HG03571 (cell line): ENCODE measurements at regions not wholly inside any gene's neighbourhood (a gene's known extent, or its start where the extent isn't known, plus 50 kb on each side); places are given as distances from the start of the nearest gene placed in this dataset.
"Not testable (repeated sequence)": the region's sequence is repeated elsewhere in the genome, so short reads cannot be mapped to it uniquely, and the experiment has no call there.

ENCODE experiments used
- ATAC-seq: cut with Tn5 transposase; IDR thresholded peaks from one replicate; pipeline ENCODE4 v1.9.1; 2021; ENCODE audit not compliant: unreplicated experiment

GRCh38 chr9:11141357-11141756 is 528.6 kb upstream of the PTPRD start:
- ATAC-seq = no peak

- ATAC-seq = no peak
These were observed 530.4 kb upstream of the PTPRD start for GRCh38 chr9:11142965-11143738.

- no peak for ATAC-seq
These were observed 531.9 kb upstream of the PTPRD start for GRCh38 chr9:11144746-11145145.

GRCh38 chr9:11148189-11148588 is 535.4 kb upstream of the PTPRD start:
- no peak for ATAC-seq

- no peak for ATAC-seq
These were observed 536.3 kb upstream of the PTPRD start for GRCh38 chr9:11149065-11149464.

GRCh38 chr9:11158063-11158462 is 545.3 kb upstream of the PTPRD start:
- ATAC-seq = no peak

GRCh38 chr9:11158676-11159075 is 545.9 kb upstream of the PTPRD start:
- ATAC-seq = no peak

GRCh38 chr9:11159318-11159862 is 546.6 kb upstream of the PTPRD start:
- ATAC-seq = no peak

- no peak for ATAC-seq
These were observed 551.0 kb upstream of the PTPRD start for GRCh38 chr9:11163843-11164242.

- ATAC-seq = no peak
These were observed 569.2 kb upstream of the PTPRD start for GRCh38 chr9:11182001-11182400.

- ATAC-seq = no peak
These were observed 577.9 kb upstream of the PTPRD start for GRCh38 chr9:11190719-11191118.

GRCh38 chr9:11192993-11193392 is 580.2 kb upstream of the PTPRD start:
- ATAC-seq = no peak

- ATAC-seq = no peak
These were observed 581.4 kb upstream of the PTPRD start for GRCh38 chr9:11194246-11194645.

- not testable (repeated sequence) for ATAC-seq
These were observed 584.1 kb upstream of the PTPRD start for GRCh38 chr9:11196840-11197365.

- no peak for ATAC-seq
These were observed 586.5 kb upstream of the PTPRD start for GRCh38 chr9:11199335-11199734.

GRCh38 chr9:11204521-11204920 is 591.7 kb upstream of the PTPRD start:
- ATAC-seq = no peak

- ATAC-seq = no peak
These were observed 594.1 kb upstream of the PTPRD start for GRCh38 chr9:11206925-11207324.

- ATAC-seq = no peak
These were observed 620.9 kb upstream of the PTPRD start for GRCh38 chr9:11233696-11234095.

GRCh38 chr9:11235061-11235460 is 622.3 kb upstream of the PTPRD start:
- no peak for ATAC-seq

GRCh38 chr9:11241779-11242178 is 629.0 kb upstream of the PTPRD start:
- ATAC-seq = no peak

GRCh38 chr9:11257992-11258391 is 645.2 kb upstream of the PTPRD start:
- ATAC-seq = no peak

GRCh38 chr9:11269036-11269435 is 656.2 kb upstream of the PTPRD start:
- no peak for ATAC-seq
